C4-2B (cell line): ENCODE measurements at regions not wholly inside any gene's neighbourhood (a gene's known extent, or its start where the extent isn't known, plus 50 kb on each side); places are given as distances from the start of the nearest gene placed in this dataset.
"Not testable (repeated sequence)": the region's sequence is repeated elsewhere in the genome, so short reads cannot be mapped to it uniquely, and the experiment has no call there.

Experiments used
- CTCF ChIP-seq: fragments of 450-650 bp; conservative IDR thresholded peaks from 2 replicates; pipeline ENCODE4 v1.5.1; 2017; ENCODE audit warnings: mild to moderate bottlenecking
- ZFX ChIP-seq: fragments of 450-650 bp; IDR thresholded peaks from 2 replicates; pipeline ENCODE4 v1.6.1; 2017

GRCh38 chr7:65469919-65470558 lies 96.4 kb downstream of the ZNF92 start:
- TF ChIP-seq CTCF, ZFX: not testable (repeated sequence)
